Epithelial cell of proximal tubule (primary cell): ENCODE measurements at regions not wholly inside any gene's neighbourhood (a gene's known extent, or its start where the extent isn't known, plus 50 kb on each side); places are given as distances from the start of the nearest gene placed in this dataset.

Experiments used
- DNase-seq: peaks from one replicate; pipeline ENCODE4 v3.0.0-alpha.2; 2011; ENCODE audit warnings: low read depth
- H3K4me3 ChIP-seq: 2 replicates; pipeline ENCODE4 v1.5.1; 2011; ENCODE audit warnings: low read depth, mild to moderate bottlenecking, low read length
- CTCF ChIP-seq: conservative IDR thresholded peaks from 2 replicates; pipeline ENCODE4 v1.5.1; 2012; ENCODE audit warnings: low read depth, mild to moderate bottlenecking, low read length

GRCh38 chr18:53752781-53753367 lies 471.6 kb downstream of the MBD2 start:
- DNase-seq, result no peak
- TF ChIP-seq CTCF, result no peak
- no peak overlapping the region for H3K4me3 ChIP-seq

- TF ChIP-seq CTCF, result no peak
- DNase-seq, result no peak
- H3K4me3 ChIP-seq, result no peak overlapping the region
Measured at GRCh38 chr18:53749766-53750165, 474.7 kb downstream of the MBD2 start.

- no peak for DNase-seq
- no peak overlapping the region for H3K4me3 ChIP-seq
- no peak for TF ChIP-seq CTCF
Measured at GRCh38 chr18:53747663-53748160, 476.8 kb downstream of the MBD2 start.

- H3K4me3 ChIP-seq, result no peak overlapping the region
- DNase-seq, result no peak
- no peak for TF ChIP-seq CTCF
Measured at GRCh38 chr18:53747210-53747609, 477.3 kb downstream of the MBD2 start.

- no peak overlapping the region for H3K4me3 ChIP-seq
- no peak for DNase-seq
- TF ChIP-seq CTCF, result no peak
Measured at GRCh38 chr18:53745986-53746385, 478.5 kb downstream of the MBD2 start.

GRCh38 chr18:53745224-53745967 lies 479.1 kb downstream of the MBD2 start:
- TF ChIP-seq CTCF, result no peak
- no peak overlapping the region for H3K4me3 ChIP-seq
- DNase-seq, result no peak

- DNase-seq, result no peak
- no peak for TF ChIP-seq CTCF
- no peak overlapping the region for H3K4me3 ChIP-seq
Measured at GRCh38 chr18:53739700-53740099, 484.8 kb downstream of the MBD2 start.
